IMR-90 (cell line): ENCODE measurements at regions not wholly inside any gene's neighbourhood (a gene's known extent, or its start where the extent isn't known, plus 50 kb on each side); places are given as distances from the start of the nearest gene placed in this dataset.

Experiments
- CTCF ChIP-seq: conservative IDR thresholded peaks from 2 replicates; pipeline ENCODE4 v1.5.1; 2012; ENCODE audit warnings: mild to moderate bottlenecking, low read depth, low read length, improper control_type of control experiment
- FOS ChIP-seq: fragments of 150-350 bp; IDR thresholded peaks from 2 replicates; pipeline ENCODE4 v1.6.1; 2016; ENCODE audit warnings: low read depth, low read length

GRCh38 chr3:22383285-22383684, 632.3 kb upstream of the ZNF385D start:
- TF ChIP-seq CTCF: no peak
- no peak for TF ChIP-seq FOS
